ENCODE measurements at regions not wholly inside any gene's neighbourhood (a gene's known extent, or its start where the extent isn't known, plus 50 kb on each side); places are given as distances from the start of the nearest gene placed in this dataset.

GRCh38 chr4:158016511-158016910 is 156.3 kb downstream of the GASK1B start:
- peak; percentile 94 for DNase-seq (ENCODE audit: low read depth)
- no peak for TF ChIP-seq CTCF (conservative IDR thresholded peaks at IDR 0.05; ENCODE audit: low read depth, low read length)
- H3K4me3 ChIP-seq (ENCODE audit: low read depth, low read length): no peak overlapping the region

GRCh38 chr4:158015241-158015640 is 157.6 kb downstream of the GASK1B start:
- peak; percentile 59 for DNase-seq (ENCODE audit: low read depth)

GRCh38 chr4:158013858-158014257 is 159.0 kb downstream of the GASK1B start:
- no peak overlapping the region for H3K4me3 ChIP-seq (ENCODE audit: low read depth, low read length)
- no peak for TF ChIP-seq CTCF (conservative IDR thresholded peaks at IDR 0.05; ENCODE audit: low read depth, low read length)
- peak; percentile 76 for DNase-seq (ENCODE audit: low read depth)

More at GRCh38 chr4:158015241-158015640, 157.6 kb downstream of the GASK1B start:
- no peak for TF ChIP-seq CTCF (conservative IDR thresholded peaks at IDR 0.05; ENCODE audit: low read depth, low read length)
- no peak overlapping the region for H3K4me3 ChIP-seq (ENCODE audit: low read depth, low read length)

- no peak for TF ChIP-seq CTCF (conservative IDR thresholded peaks at IDR 0.05; ENCODE audit: low read depth, low read length)
- DNase-seq (ENCODE audit: low read depth): peak; percentile 52
- no peak overlapping the region for H3K4me3 ChIP-seq (ENCODE audit: low read depth, low read length)
Observed at GRCh38 chr4:158010361-158010760, 162.5 kb downstream of the GASK1B start.

- H3K4me3 ChIP-seq (ENCODE audit: low read depth, low read length): no peak overlapping the region
- TF ChIP-seq CTCF (conservative IDR thresholded peaks at IDR 0.05; ENCODE audit: low read depth, low read length): no peak
- DNase-seq (ENCODE audit: low read depth): peak; percentile 84
Observed at GRCh38 chr4:158008551-158009218, 164.1 kb downstream of the GASK1B start.

GRCh38 chr4:158007566-158007965 is 165.3 kb downstream of the GASK1B start:
- no peak overlapping the region for H3K4me3 ChIP-seq (ENCODE audit: low read depth, low read length)
- no peak for TF ChIP-seq CTCF (conservative IDR thresholded peaks at IDR 0.05; ENCODE audit: low read depth, low read length)
- no peak for DNase-seq (ENCODE audit: low read depth)

- DNase-seq (ENCODE audit: low read depth): peak; percentile 62
Observed at GRCh38 chr4:158006990-158007389, 165.8 kb downstream of the GASK1B start.

More at GRCh38 chr4:158006990-158007389, 165.8 kb downstream of the GASK1B start:
- TF ChIP-seq CTCF (conservative IDR thresholded peaks at IDR 0.05; ENCODE audit: low read depth, low read length): no peak
- H3K4me3 ChIP-seq (ENCODE audit: low read depth, low read length): no peak overlapping the region
